GM18499 (cell line): ENCODE measurements at regions not wholly inside any gene's neighbourhood (a gene's known extent, or its start where the extent isn't known, plus 50 kb on each side); places are given as distances from the start of the nearest gene placed in this dataset.

Source experiments
- ATAC-seq: cut with Tn5 transposase; IDR thresholded peaks from one replicate; pipeline ENCODE4 v1.9.1; 2021; ENCODE audit warnings: moderate number of reproducible peaks; ENCODE audit not compliant: insufficient read depth, unreplicated experiment

- no peak for ATAC-seq
Measured at GRCh38 chr13:89878904-89879303, 1468.6 kb upstream of the MIR17HG start.

- no peak for ATAC-seq
Measured at GRCh38 chr13:89880201-89880600, 1467.3 kb upstream of the MIR17HG start.

GRCh38 chr13:89883893-89884448 is 1463.5 kb upstream of the MIR17HG start:
- no peak for ATAC-seq

- ATAC-seq: no peak
Measured at GRCh38 chr13:89890806-89891205, 1456.7 kb upstream of the MIR17HG start.

- ATAC-seq: no peak
Measured at GRCh38 chr13:89891416-89891815, 1456.1 kb upstream of the MIR17HG start.

GRCh38 chr13:89897681-89898080 is 1449.8 kb upstream of the MIR17HG start:
- peak; percentile 66 for ATAC-seq

GRCh38 chr13:89899302-89900103 is 1448.0 kb upstream of the MIR17HG start:
- ATAC-seq: no peak

- ATAC-seq: no peak
Measured at GRCh38 chr13:89900104-89900765, 1447.3 kb upstream of the MIR17HG start.

GRCh38 chr13:89902223-89902622 is 1445.3 kb upstream of the MIR17HG start:
- no peak for ATAC-seq

- no peak for ATAC-seq
Measured at GRCh38 chr13:89903115-89903514, 1444.4 kb upstream of the MIR17HG start.

- no peak for ATAC-seq
Measured at GRCh38 chr13:89910166-89910565, 1437.3 kb upstream of the MIR17HG start.

GRCh38 chr13:89916551-89916950 is 1430.9 kb upstream of the MIR17HG start:
- ATAC-seq: no peak

GRCh38 chr13:89920461-89920860 is 1427.0 kb upstream of the MIR17HG start:
- no peak for ATAC-seq

GRCh38 chr13:89923052-89923451 is 1424.4 kb upstream of the MIR17HG start:
- ATAC-seq: no peak

GRCh38 chr13:89923736-89924135 is 1423.8 kb upstream of the MIR17HG start:
- ATAC-seq: no peak

- ATAC-seq: no peak
Measured at GRCh38 chr13:89925107-89925506, 1422.4 kb upstream of the MIR17HG start.

GRCh38 chr13:89930861-89931260 is 1416.6 kb upstream of the MIR17HG start:
- no peak for ATAC-seq

- no peak for ATAC-seq
Measured at GRCh38 chr13:89932902-89933301, 1414.6 kb upstream of the MIR17HG start.

GRCh38 chr13:89936256-89936655 is 1411.2 kb upstream of the MIR17HG start:
- no peak for ATAC-seq

- no peak for ATAC-seq
Measured at GRCh38 chr13:89937420-89937819, 1410.1 kb upstream of the MIR17HG start.

GRCh38 chr13:89940383-89940782 is 1407.1 kb upstream of the MIR17HG start:
- ATAC-seq: no peak
